ENCODE measurements at regions not wholly inside any gene's neighbourhood (a gene's known extent, or its start where the extent isn't known, plus 50 kb on each side); places are given as distances from the start of the nearest gene placed in this dataset.

- 73 to 76% methylated on average over 9 of the region's 9 CpGs for WGBS, 2 donors
- intact Hi-C loops (cut with DNase I; ENCODE audit: low total_unique reads), result no loop called here
- TF ChIP-seq CTCF (IDR thresholded peaks at IDR 0.05), result no peak
- no peak for TF ChIP-seq POLR2A (IDR thresholded peaks at IDR 0.05)
- DNase-seq (ENCODE audit: low spot score in 2 of 2), result no peak
- H3K4me3 ChIP-seq (ENCODE audit: low read depth, poor library complexity, severe bottlenecking), result no peak overlapping the region
Measured at GRCh38 chr15:93372865-93373223, 283.8 kb upstream of the RGMA start.

GRCh38 chr15:93372208-93372864 is 283.3 kb upstream of the RGMA start:
- TF ChIP-seq POLR2A (IDR thresholded peaks at IDR 0.05) (no peak), CTCF (IDR thresholded peaks at IDR 0.05) (no peak)
- no peak overlapping the region for H3K4me3 ChIP-seq (ENCODE audit: low read depth, poor library complexity, severe bottlenecking)
- intact Hi-C loops (cut with DNase I; ENCODE audit: low total_unique reads), result no loop called here
- 69 to 79% methylated on average over 11 of the region's 11 CpGs for WGBS, 2 donors
- no peak for DNase-seq (ENCODE audit: low spot score in 2 of 2)

DNA sequence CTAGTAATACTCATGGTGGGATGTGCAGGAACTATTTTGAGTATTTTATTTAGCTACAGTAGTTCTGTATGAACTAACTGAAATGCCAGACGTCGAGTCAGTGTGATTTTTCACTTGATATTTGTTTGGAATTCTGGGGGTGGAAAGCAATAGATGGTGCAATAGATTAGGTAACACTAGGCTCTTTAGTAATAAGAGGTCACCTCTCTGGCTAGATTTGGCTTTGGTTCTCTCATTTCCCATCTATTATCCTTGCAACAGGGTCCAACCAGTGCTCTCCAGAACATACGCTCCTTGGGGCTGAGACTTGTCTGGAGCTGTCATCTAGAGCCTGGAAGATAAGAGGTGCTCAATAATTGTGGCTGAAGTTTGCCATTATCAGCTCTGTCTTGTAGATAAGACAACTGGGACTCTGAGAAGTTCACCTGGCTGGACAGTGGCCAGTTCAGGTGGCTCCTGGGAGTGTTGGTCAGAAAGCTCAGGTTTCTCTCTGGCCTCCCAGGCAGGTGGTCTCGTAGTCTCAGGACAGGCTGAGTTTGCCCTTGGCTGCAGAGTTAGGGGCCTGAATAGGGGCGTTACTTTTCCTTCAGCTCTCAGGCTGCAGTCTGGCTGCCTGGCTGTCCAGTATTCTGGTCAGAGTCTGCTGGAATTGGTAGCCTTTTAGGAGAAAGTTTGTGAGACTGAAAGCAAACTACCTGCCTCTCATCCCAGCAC is 277.5 kb upstream of the RGMA start:
- intact Hi-C loops (cut with DNase I; ENCODE audit: low total_unique reads), result no loop called here
- WGBS, 2 donors, result 74 to 89% methylated on average over 5 of the region's 5 CpGs
- H3K4me3 ChIP-seq (ENCODE audit: low read depth, poor library complexity, severe bottlenecking), result no peak overlapping the region
- DNase-seq (ENCODE audit: low spot score in 2 of 2), result no peak
- TF ChIP-seq CTCF (IDR thresholded peaks at IDR 0.05) (no peak), POLR2A (IDR thresholded peaks at IDR 0.05) (no peak)

DNA sequence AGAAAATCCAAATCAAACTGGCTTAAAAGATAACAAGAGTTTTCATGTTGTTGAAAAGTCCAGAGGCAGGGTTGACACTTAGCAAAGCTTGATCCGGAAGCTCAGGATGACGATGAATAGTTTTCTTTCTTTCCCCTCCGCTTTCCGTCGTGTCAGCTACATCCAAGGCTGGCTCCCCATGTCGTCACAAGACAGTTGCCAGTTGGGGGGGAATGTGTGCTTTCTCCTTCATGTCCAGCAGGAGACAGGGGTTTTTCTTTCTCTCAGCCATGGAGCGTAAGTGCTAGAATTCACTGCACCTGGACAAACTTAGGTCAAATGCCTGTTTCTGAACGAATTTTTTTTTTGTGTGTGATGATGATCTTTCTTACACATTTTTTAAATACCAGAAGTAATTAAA is 273.8 kb upstream of the RGMA start:
- no peak for TF ChIP-seq CTCF (IDR thresholded peaks at IDR 0.05)
- no peak for TF ChIP-seq POLR2A (IDR thresholded peaks at IDR 0.05)
- intact Hi-C loops (cut with DNase I; ENCODE audit: low total_unique reads), result no loop called here
- WGBS, 2 donors, result 61 to 67% methylated on average over 8 of the region's 8 CpGs
- no peak overlapping the region for H3K4me3 ChIP-seq (ENCODE audit: low read depth, poor library complexity, severe bottlenecking)
- DNase-seq (ENCODE audit: low spot score in 2 of 2), result no peak

DNA sequence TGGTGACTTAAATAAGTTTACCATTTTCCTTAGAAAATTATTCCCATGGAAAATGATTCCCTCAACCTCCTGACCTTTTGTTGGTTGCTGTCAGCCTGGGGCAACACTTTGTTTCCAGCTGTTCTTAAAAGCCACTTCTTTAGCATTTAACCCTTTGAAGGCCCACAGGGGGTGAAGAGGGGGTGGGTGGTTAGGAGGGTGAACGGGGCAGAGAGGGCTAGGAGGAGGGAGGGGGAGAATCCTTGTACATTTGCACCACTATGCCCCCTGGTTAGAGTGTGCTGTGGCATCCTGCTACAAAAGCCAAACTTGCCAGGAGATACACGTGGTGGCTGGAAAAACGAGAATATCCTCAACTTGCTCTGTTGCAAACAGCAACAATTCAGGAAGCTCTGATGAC is 273.2 kb upstream of the RGMA start:
- 34 to 38% methylated on average over 3 of the region's 3 CpGs for WGBS, 2 donors
- intact Hi-C loops (cut with DNase I; ENCODE audit: low total_unique reads), result no loop called here
- H3K4me3 ChIP-seq (ENCODE audit: low read depth, poor library complexity, severe bottlenecking), result no peak overlapping the region
- DNase-seq (ENCODE audit: low spot score in 2 of 2), result no peak
- no peak for TF ChIP-seq POLR2A (IDR thresholded peaks at IDR 0.05)
- TF ChIP-seq CTCF (IDR thresholded peaks at IDR 0.05), result no peak
